ENCODE measurements at regions not wholly inside any gene's neighbourhood (a gene's known extent, or its start where the extent isn't known, plus 50 kb on each side); places are given as distances from the start of the nearest gene placed in this dataset.
A peak's percentile ranks its signal among the peaks of the same experiment; 100 is the strongest.
"Not testable (repeated sequence)": the region's sequence is repeated elsewhere in the genome, so short reads cannot be mapped to it uniquely, and the experiment has no call there.

DNA sequence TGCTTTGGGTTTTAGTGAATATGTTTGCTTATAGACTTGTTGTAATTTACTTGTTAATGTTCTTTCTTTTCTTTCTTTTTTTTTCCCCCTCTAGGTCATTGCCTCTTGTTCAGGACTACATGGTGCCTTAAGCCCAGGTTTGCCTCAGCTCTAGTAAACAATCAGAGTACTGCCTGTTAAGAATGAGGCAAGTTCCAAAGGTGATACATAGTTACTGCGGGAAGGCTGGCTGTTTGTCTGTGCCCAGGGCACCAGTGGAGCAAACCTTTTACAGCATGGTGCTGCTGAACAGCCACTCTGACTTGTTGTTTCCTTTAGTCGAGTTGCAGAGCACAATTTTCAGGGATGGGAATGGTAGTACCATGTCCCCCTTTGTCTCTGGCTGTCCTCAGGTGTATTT, 517.2 kb downstream of the NYAP2 start:
- DNase-seq = no peak

DNA sequence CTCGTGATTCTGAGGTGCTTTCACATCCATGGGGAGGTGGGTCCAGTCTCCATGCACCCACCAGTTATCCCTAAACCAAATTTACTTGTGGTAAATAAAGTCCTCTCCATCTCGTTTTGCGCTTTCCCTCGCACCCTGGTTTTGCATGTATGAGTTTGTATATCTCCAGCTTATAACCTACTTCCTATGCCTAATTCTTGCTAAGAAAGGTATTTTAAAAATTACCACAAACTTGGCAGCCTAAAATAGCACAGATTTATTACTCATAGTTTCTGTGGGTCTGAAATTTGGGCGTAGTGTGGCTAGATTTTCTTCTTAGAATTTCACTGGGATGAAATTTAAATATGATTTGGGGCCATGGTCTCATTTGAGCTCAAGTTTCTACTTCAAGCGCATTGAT, 511.5 kb downstream of the NYAP2 start:
- DNase-seq = no peak

DNA sequence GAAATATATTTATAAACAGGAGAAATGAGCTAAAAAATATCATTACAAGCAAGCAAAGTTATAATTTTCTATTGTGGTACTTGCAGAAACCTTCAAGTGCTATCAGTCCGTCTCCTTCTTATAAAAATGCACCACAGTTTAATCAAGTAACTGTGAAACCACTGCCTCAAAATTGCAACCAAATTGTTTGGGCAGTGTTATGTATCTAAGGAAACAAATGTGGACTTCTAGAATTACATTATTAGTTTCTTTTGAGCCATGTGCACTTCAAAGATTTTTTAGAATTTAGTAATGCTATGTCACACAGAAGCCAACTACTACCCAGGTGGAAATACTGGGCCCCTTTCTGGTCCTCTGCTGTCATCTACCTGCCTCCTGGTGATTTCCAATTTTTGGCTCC, 495.6 kb downstream of the NYAP2 start:
- DNase-seq = no peak

DNA sequence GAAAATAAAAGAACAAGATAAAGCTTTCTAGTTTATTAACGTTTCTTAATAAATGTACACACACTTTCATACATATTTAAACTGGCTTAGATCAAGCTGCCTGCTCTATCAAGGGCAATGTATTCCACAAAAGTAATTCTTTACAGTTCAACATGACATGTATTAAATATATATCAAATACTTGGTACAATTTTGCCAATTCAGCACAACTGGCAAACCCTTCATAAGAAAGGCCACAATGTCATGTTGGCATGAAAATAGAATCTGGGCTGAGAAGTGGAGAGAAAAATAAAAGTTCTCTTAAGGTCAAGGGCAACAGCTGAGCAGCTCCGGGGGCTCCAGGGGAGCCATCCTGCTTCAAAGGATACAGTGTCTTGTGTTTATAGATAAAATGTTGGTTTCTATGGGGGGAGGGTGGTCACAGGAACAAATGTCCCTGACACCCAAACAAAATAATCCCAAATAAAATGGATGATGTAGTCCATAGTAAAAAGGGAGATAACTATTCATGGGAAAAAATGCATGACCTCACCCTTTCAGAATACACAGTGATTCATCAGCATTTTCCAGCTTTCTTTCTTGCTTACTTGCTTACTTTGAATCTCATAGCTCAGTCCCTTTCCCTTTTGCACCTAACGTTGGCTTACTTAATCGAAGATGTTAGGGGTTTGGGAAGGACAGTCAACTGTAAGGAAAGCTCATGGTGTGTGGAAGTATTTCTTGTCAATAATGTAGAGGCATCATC, 494.9 kb downstream of the NYAP2 start:
- DNase-seq = no peak

DNA sequence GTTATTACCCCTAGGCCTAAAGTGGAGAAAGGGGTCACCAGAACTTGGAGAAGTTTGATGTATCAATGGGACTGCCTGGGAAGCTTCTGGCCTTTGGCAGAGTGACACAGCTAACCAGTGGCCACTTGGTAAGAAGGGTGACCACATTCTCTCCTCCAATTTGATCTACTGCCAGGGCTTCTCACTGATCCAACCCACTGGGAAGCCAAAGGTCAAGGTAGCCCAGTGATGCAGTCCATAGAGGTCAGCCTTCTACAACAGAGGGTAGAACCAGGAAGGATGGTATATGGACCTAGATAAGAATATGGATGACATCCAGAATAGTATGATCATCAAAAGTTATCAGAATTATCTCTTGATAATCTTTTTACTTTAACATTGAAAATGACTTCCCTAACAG, 493.6 kb downstream of the NYAP2 start:
- no peak for DNase-seq

DNA sequence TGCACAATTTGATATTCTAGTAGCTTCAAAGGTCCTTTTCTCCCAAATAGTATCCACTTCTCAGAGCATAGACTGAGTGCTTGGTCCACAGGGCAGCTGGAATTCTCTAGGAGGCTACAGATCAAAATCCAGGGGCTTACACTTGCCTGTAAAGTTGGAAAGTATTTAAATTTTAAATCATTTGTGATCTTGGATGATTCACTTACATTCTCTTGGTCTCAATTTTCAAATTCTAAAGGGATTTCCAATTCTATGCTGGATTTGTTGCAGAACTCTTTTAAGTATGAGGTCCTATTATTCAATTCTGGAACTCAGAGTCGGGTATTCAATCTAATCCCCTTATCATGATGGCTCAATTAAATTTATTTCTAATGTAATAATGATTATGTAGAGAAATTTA, 492.3 kb downstream of the NYAP2 start:
- DNase-seq = no peak

DNA sequence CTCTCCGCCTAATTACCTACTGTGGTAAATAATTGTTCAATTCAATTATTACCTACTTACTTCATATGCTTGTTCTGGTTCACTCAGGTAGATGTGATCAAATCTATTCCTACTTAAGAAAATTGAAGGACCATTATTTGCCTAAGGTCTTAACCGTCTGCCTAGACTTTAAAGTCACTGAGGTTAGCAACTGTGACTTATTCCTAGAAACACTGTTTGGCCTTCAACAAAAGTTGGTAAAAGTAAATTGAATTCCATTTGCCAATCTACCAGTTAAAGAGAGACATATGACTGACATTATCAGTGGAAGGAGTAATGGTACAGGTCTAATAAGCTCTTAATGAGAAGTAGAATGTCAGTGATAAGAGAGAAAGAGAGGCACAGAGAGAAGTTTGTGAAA, 491.5 kb downstream of the NYAP2 start:
- DNase-seq = no peak

DNA sequence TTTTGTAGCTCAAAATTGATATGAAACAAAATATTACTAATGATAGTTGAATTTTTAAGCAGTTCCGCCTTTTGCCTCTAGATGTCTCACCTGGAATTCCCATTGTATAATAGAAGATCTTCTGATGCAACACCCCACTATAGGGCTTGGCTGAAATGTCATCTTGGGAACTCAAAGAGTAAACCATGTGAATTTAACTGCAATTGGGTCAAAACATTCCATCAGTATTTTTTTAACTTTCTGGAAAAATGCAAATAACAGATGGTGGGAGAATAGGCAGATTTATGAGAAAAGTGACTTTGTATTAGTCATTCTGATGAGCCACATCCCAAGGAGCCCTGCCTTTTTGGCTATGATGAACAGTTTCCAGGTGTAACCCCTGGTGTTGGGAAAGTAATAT, 489.9 kb downstream of the NYAP2 start:
- peak in 1 of 14 donors; percentile 19 for DNase-seq

DNA sequence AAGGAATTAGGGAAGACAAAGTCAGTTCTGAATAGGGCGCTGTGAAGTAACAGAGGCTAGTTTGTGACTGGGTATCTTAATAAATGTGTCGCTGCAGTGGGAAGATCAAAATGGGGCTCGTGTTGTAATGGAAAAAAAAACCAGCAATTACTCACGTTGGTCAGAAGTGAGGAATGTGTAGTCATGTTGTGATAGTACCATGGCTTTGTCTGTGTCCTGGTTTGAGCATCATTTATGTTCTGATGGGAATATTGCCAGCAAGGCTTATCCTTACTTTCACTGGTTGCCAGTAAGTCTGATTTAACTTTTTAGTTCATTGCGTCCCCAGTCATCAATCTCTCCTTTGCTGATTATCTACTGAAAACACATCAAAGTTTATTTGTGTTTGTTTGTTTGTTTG, 467.6 kb downstream of the NYAP2 start:
- no peak for DNase-seq

DNA sequence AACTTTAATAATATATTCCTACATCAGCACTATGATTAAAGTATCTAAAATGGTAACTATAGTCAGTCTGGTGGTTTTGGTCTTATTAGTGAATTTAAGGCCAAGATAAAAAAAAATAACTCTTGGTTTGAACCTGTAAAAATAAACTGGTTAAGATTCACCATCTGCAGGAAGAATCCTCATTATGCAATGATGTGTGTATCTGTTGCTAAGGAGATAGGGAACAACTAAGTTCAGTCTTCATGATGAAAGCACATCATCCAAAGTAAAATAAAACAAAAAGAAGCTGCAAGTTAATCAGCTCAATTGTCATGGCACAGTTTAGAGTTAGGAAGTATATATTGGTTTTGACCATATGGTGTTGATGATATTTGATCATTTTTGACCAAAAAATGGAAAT, 466.0 kb downstream of the NYAP2 start:
- no peak for DNase-seq

DNA sequence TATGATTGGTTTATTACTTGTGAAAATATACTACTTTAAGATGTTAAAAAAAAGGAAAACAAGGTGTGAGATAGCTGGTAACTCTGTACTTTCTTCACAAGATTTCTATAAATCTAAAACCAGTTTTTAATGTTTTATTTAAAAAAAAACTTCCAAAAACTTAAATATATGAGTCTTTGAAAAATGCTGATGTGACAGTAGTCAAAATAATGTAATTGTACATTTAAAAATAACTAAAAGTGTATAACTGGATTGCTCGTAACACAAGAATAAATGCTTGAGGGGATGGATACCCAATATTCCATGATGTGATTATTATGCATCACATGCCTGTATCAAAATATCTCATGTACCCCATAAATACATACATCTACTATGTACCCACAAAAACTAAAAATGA, 464.9 kb downstream of the NYAP2 start:
- no peak for DNase-seq

DNA sequence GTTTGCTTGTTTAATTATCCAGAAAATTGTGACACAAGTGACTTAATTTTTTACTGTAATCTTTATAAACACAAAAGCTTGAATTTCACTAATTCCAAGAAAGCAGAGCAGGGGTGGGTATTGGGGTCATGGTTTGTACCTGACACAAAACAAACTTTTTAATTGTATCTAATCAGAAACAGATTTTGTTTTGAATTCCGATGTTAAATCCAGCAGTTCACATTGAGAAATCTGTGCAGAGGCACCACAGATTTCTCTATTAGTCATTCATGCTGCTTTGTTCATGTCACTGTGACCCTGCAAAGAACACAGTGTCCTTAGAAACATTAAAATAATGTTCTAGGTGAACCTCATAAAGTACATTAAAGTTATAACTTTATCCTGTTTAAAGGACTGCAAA, 443.4 kb downstream of the NYAP2 start:
- DNase-seq = no peak

DNA sequence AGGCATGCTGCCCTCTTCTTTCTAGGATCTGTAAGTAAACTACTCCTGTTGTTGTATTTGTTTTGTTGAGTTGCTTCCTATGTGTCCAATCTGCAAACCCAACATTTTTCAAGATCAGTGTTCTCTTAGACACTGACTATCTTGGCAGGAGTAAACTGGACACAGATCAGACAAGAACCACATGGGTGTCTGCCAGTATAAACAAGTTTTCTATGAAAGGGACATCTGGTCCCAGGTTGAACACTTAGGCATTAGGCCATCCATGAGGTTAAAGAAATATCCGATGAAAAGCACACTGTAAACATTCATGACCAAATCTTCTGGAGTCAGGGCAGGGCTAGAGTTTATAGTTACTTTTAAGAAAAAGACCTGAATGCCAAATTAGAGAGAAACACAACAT, 441.8 kb downstream of the NYAP2 start:
- no peak for DNase-seq

DNA sequence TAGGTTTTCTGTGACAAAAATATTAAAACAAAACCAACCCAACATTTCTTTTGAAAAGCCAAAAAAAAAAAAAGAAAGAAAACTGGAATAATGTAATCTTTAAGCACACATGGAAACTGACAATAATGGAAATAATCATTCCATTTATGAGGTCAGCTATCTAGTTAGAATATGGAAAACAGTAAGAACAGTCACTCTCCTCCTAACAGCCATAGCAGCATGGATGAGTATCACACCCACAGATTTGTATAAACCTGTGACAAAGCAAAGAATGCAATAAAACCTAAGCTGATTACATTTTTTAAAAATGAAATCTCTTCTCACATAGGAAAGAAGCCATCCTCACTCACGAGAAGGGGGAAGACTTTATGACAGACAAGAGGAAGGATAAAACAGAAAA, 437.8 kb downstream of the NYAP2 start:
- no peak for DNase-seq

DNA sequence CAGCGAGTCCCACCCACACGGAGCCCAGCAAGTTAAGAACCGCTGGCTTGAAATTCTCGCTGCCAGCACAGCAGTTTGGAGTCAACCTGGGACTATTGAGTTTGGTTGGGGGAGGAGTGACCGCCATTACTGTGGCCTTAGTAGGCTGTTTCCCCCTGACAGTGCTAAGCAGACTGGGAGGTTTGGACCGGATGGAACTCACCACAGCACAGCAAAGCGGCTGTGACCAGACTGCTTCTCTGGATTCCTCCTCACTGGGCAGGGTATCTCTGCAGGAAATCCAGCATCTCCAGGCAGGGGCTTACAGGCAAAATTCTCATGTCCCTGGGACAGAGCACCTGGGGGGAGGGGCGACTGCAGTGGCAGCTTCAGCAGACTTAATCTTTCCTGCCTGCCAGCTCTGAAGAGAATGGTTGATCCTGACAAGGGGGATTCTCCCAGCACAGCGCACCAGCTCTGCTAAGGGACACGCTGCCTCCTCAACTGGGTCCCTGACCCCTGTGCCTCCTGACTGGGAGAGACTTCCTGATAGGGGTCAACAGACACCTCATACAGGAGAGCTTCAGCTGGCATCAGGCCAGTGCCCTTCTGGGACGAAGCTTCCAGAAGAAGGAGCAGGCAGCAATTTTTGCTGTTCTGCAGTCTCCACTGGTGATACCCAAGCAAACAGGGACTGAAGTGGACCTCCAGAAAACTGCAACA, 425.4 kb downstream of the NYAP2 start:
- DNase-seq = no peak

DNA sequence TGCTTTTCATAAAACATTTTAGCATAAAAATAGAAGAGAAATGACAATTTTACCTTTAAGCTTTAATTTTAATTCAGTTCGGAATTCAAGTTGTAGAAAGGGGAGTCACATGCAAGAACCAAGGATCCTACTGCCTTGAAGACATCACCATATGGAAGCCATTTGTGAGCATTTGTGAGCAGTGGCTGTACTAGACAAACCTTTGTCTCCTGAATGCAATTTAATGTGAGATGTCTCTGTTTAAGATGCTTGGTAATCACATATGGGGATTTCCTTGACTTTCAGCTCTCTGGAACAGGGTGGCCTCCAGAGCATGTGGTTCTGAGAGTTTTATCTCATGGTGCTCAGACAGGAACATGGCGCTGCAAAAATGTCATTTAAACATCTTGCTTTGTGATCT, 421.8 kb downstream of the NYAP2 start:
- DNase-seq = no peak

DNA sequence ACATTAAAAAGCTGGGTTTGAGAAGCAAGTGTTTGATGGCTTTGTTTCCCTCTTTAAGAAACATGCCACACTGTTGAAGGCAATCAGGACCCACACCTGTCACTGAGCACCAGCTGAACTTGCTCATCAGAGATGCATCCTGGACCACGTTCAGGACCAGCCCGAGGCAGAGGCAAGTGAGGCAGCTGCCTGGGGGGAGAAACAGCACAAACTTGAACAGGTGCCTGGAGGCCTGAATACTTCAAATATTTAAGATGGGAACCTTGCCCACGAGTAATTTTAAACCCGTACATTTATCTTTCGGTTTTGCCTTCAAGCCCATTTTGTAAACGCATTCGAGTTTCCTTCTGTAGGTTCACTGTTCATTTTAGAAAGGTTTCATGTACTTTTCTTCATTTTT, 421.3 kb downstream of the NYAP2 start:
- no peak for DNase-seq

DNA sequence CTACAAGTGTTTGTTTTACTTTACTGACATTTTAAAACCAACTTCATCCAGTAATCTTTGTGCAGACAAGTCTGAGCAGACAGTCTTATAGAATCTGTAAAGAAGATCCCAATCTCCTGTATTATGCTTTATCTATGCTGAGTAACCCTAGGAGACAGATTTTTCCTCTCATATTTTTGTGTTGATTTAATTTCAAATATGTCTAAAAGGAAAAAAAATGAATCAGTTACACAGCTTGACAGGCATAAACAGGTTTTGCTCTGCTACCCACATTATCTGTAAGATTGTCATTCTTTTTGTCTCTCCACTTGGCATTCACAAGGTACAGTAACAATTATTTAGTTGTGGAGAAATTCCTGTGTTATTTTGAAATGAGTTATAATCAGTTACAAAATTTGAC, 415.0 kb downstream of the NYAP2 start:
- DNase-seq = no peak

DNA sequence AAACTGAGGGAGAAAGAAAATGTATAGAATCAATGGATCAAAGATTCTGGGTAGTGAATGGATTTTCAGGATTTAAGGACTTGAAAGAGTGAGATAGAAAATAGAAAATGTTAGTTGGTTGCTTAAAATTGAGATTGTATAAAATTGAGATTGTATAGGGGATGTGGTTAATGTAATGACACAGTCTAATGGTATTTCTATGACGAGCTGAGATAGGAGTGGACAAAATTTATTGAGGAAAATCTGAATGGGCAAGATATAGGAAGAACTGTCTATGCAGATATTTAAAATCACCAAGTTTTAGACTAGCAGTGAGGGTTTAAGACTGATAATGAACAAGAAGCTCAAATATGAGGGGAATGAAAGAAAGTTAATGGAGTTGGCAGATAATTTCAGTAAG, 406.6 kb downstream of the NYAP2 start:
- DNase-seq = no peak

DNA sequence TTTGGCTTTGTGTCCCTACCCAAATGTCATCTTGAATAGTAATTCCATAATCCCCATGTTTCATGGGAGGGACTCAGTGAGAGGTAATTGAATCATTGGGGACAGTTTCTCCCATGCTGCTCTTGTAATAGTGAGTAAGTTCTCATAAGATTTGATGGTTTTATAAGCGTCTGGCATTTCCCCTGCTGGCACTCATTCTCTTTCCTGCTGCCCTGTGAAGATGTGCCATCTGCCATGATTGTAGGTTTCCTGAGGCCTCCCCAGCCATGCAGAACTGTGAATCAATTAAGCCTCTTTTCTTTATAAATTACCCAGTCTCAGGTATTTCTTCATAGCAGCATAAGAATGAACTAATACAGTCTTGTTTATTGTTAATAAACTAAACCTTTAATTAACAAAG, 402.6 kb downstream of the NYAP2 start:
- not testable (repeated sequence) for DNase-seq

DNA sequence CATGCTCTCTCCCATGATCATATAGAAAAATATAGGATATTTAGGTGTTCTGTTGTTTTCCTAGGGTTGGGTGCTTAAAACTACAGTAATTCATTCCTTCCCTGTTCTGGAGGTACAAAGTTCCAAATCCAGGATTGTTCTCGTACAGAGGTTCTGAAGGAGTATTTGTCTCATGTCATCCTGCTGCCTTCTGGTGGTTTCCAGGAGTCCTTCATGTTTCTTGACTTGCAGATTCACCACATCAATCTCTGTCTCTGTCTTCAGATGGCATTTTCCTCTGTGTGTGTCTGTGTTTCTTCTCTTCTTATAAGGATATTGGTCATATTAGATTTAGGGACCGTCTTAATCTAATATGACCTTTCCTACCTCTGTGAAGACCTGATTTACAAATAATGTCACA, 397.9 kb downstream of the NYAP2 start:
- DNase-seq = no peak

DNA sequence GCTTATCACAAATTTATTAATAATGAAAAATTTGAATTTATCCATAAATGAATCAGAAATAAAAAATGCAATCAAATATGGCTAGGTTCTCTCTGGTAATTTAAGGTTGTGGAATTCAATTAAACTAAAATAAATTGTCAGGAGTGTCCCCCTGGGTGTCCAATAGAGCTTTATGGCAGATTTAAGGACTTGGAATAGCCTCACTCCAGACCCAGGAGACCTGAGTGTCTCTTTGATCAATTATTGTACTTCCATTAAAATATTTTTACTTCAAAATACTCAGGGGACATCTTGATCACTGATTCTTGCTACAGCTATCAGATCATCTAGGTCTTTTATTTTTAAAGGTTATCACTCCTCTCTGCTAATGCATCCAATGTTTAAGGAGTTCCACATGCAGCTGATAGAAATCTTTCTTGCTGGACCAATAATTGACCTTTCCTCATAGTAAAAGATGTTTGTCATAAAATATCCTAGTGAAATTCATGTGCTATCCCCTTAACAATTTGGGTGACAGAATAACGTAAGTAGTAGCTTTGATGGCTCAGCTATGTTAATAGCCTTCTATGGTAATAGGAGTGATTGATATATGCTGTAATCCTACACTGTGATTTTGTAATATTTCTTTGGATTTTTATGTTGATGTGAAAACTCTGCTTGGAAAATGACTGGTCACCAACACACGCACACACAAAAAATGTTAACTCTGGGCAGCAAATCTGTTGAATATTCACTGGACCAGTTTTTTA, 395.3 kb downstream of the NYAP2 start:
- no peak for DNase-seq

DNA sequence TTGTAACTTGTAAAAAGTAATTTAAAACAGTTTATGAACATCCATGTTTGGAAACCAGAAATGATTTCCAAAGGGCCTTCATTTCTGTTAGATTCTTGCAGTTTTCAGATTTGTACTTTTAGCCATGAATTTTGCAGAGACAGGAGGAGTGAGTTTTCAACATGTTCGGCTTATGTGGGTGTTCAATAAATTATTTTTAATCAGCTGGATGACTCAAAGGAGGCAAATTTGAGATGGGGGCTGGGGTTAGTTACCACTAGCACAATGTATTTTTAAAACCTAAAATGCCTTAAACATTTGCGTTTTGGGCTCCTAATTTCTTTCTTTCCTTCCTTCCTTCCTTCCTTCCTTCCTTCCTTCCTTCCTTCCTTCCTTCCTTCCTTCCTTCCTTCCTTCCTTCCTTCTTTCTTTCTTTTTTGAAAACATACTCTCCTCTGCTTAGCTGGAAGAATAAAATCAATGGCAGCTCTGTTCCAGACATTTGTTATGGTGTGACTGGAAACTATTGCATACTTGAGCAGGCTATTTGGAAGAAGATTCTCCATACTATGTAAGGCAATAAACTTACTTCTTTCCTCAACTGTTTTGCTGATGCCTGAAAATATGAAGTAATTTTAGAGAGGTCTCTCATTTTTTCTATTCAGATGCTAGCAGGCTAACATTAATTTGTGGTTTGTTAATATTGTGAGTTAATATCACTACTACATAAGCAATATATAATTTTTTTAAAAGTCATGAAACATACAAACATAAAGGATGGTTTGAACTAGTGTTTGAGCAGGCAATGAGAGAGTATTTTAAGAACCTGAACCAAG, 394.4 kb downstream of the NYAP2 start:
- DNase-seq = no peak

All from C1 segment of cervical spinal cord (tissue), 14 donors.